Body of pancreas (tissue), 4 donors: ENCODE measurements at regions not wholly inside any gene's neighbourhood (a gene's known extent, or its start where the extent isn't known, plus 50 kb on each side); places are given as distances from the start of the nearest gene placed in this dataset.
"Not testable (repeated sequence)": the region's sequence is repeated elsewhere in the genome, so short reads cannot be mapped to it uniquely, and the experiment has no call there.

Experiments used
- ATAC-seq: fragments of 150-250 bp; one replicate; pipeline ENCODE4 v1.9.1; 2016
- DNase-seq, 4 donors: peaks; one replicate each; pipeline ENCODE4 v3.0.0-alpha.2; 2019
- H3K27ac ChIP-seq, 4 donors: fragments of 200-600 bp; sonication (generic); 1 replicate in 3 of 4; 2 replicates in 1 of 4; pipeline versions ENCODE4 v1.5.1 to v1.6.1; 2016 to 2019; ENCODE audit warnings: mild to moderate bottlenecking in 1 of 4, mixed read lengths in 1 of 4, moderate library complexity in 1 of 4
- H3K27me3 ChIP-seq, 2 donors: fragments of 200-600 bp; sonication (generic); one replicate each; pipeline ENCODE4 v1.6.0; 2016; ENCODE audit warnings: mild to moderate bottlenecking in 1 of 2
- H3K36me3 ChIP-seq, 2 donors: fragments of 200-600 bp; sonication (generic); replicated peaks in 1 of 2; 2 replicates each; pipeline ENCODE4 v1.5.1; 2016; ENCODE audit warnings: low read depth in 2 of 2; ENCODE audit not compliant: insufficient read depth in 1 of 2
- H3K4me1 ChIP-seq: fragments of 200-600 bp; sonication (generic); one replicate; pipeline ENCODE4 v1.6.0; 2016
- H3K4me3 ChIP-seq, 2 donors: fragments of 200-600 bp; sonication (generic); 1 replicate in 1 of 2; 2 replicates in 1 of 2; pipeline ENCODE4 v1.5.1; 2016 to 2019
- H3K9me3 ChIP-seq, 3 donors: fragments of 200-600 bp; sonication (generic); 1 replicate in 2 of 3; 2 replicates in 1 of 3; pipeline ENCODE4 v1.5.1; 2016
- POLR2A ChIP-seq, 3 donors: fragments of 450-650 bp; IDR thresholded peaks; one replicate each; pipeline ENCODE4 v1.6.1; 2016; ENCODE audit warnings: antibody characterized with exemption in 3 of 3, mild to moderate bottlenecking in 2 of 3
- WGBS, 2 donors: methylation state at CpG; one replicate each; pipeline ENCODE4 v1.1.5; 2017; 5-methylcytosine and 5-hydroxymethylcytosine counted together
- intact Hi-C: fragments of 100-400 bp; cut with DNase I; formaldehyde crosslinking; loops from one replicate; pipeline ENCODE4 v1.15.1; 2023
- TF ChIP-seq, protein P1 (sequence below), 7 experiments: fragments of 450-650 bp in 4 of 7; fragments of 200-600 bp in 3 of 7; sonication (generic) in 3 of 7; IDR thresholded peaks; one replicate each; pipeline ENCODE4 v1.5.1; 2016 to 2019; ENCODE audit warnings: antibody characterized with exemption in 7 of 7

DNA sequence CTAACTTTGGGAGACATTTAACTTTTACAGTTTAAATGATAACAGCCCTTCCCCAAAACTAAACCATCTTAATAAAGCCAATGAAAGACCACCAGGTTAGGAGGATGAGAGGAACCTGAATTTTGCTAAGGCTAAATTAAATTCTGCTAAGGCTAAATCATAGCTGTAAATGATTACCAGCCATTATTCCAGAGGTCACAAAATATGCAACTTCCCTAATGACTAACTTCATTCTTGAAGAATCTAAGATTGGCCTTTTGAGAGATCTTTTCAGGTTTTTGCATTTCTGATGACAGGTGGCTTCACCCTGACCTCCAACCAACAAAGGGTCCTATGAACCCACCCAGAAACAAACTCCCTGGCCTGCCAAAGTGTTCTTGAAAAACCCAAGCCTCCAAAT, 373.3 kb downstream of the IPMK start:
- intact Hi-C loops: no loop called here
- ATAC-seq (no peak), DNase-seq (no peak)
- TF ChIP-seq POLR2A (IDR thresholded peaks at IDR 0.05): no peak
- TF ChIP-seq, protein P1, sequence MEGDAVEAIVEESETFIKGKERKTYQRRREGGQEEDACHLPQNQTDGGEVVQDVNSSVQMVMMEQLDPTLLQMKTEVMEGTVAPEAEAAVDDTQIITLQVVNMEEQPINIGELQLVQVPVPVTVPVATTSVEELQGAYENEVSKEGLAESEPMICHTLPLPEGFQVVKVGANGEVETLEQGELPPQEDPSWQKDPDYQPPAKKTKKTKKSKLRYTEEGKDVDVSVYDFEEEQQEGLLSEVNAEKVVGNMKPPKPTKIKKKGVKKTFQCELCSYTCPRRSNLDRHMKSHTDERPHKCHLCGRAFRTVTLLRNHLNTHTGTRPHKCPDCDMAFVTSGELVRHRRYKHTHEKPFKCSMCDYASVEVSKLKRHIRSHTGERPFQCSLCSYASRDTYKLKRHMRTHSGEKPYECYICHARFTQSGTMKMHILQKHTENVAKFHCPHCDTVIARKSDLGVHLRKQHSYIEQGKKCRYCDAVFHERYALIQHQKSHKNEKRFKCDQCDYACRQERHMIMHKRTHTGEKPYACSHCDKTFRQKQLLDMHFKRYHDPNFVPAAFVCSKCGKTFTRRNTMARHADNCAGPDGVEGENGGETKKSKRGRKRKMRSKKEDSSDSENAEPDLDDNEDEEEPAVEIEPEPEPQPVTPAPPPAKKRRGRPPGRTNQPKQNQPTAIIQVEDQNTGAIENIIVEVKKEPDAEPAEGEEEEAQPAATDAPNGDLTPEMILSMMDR (IDR thresholded peaks at IDR 0.05): no peak
- Histone ChIP-seq H3K27ac (no peak overlapping the region), H3K9me3 (no peaks in the 10 kb centered on the region), H3K4me3 (no peak overlapping the region), H3K4me1 (no peaks in the 10 kb centered on the region), H3K27me3 (no peaks in the 10 kb centered on the region), H3K36me3 (no peaks in the 10 kb centered on the region)

DNA sequence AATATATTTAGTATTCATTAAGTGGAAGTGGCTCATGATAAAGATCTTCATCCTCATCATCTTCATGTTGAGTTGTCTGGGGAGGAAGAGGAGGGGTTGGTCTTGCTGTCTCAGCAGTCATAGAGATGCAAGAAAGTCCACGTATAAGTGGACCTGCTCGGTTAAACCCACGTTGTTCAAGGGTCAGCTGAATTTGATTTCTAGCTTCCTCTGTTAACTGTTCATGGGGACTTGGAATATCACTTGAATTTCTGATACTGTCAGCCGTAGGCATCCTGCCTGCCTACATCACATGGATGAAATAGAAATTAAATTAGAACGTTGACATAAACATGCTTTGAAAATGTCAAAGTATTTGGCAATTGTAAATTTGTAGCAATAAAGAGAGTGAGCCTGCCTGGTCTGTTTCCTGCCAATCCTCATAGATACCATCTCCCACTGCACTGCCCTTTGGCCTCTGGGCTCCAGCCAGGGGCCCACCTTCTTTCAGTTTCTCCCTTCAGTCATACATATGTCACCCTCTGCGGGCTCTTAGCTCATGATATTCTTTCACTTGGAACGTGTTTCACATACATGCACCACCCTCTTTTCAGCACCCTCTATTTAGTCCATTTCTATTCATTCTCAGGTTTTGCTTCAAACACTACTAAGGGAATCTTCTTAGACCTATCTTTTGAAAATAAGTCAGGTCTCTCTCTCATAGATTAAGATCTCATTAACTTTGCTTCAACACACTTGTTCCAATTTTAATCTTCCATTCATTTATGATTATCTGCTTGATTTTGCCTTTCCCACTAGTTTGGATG, 376.3 kb downstream of the IPMK start:
- Histone ChIP-seq H3K4me1 (no peaks in the 10 kb centered on the region), H3K27me3 (no peaks in the 10 kb centered on the region), H3K36me3 (no peaks in the 10 kb centered on the region), H3K27ac (no peak overlapping the region), H3K9me3 (no peaks in the 10 kb centered on the region), H3K4me3 (no peak overlapping the region)
- 68% methylated on average over 7 of the region's 7 CpGs for WGBS, 2 donors
- DNase-seq: no peak
- TF ChIP-seq POLR2A (IDR thresholded peaks at IDR 0.05): no peak
- TF ChIP-seq, protein P1 (IDR thresholded peaks at IDR 0.05): no peak
- intact Hi-C loops: no loop called here
- no peak for ATAC-seq

DNA sequence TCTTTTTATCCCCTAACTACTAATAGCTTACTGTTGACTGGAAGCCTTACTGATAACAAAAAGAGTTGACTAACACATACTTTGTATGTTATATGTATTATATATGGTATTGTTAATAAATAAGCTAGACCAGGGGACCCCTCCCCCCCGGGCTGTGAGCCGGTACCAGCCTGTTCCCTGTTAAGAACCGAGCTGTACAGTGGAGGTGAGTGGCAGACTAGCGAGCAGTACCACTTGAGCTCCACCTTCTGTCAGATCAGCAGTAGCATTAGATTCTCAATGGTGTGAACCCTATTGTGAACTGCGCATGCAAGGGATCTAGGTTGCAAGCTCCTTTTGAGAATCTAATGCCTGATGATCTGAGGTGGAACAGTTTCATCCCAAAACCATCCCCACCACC, 377.0 kb downstream of the IPMK start:
- no peaks in the 10 kb centered on the region for H3K27me3 ChIP-seq
- no peak for TF ChIP-seq POLR2A (IDR thresholded peaks at IDR 0.05)
- TF ChIP-seq, protein P1 (IDR thresholded peaks at IDR 0.05): no peak
- H3K4me3 ChIP-seq: no peak overlapping the region
- no peak overlapping the region for H3K27ac ChIP-seq
- H3K36me3 ChIP-seq: no peaks in the 10 kb centered on the region
- intact Hi-C loops: no loop called here
- ATAC-seq (no peak), DNase-seq (no peak)
- H3K4me1 ChIP-seq: peaks cover under 1% of the 10 kb centered on the region
- 78 to 83% methylated on average over 5 of the region's 5 CpGs for WGBS, 2 donors
- H3K9me3 ChIP-seq: no peaks in the 10 kb centered on the region

DNA sequence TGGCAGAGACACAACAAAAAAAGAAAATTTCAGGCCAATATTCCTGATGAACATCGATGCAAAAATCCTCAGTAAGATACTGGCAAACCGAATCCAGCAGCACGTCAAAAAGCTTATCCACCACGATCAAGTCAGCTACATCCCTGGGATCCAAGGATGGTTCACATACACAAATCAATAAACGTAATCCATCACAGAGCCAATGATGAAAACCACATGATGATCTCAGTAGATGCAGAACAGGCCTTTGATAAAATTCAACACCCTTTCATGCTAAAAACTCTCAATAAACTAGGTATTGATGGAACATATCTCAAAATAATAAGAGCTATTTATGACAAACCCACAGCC, 382.1 kb downstream of the IPMK start:
- DNase-seq, H3K36me3 ChIP-seq, H3K4me3 ChIP-seq, H3K27ac ChIP-seq, H3K27me3 ChIP-seq, ATAC-seq, H3K9me3 ChIP-seq, intact Hi-C loops: not testable (repeated sequence)
- 23 to 32% methylated on average over 5 of the region's 5 CpGs for WGBS, 2 donors
- peaks cover 18% of the 10 kb centered on the region for H3K4me1 ChIP-seq

DNA sequence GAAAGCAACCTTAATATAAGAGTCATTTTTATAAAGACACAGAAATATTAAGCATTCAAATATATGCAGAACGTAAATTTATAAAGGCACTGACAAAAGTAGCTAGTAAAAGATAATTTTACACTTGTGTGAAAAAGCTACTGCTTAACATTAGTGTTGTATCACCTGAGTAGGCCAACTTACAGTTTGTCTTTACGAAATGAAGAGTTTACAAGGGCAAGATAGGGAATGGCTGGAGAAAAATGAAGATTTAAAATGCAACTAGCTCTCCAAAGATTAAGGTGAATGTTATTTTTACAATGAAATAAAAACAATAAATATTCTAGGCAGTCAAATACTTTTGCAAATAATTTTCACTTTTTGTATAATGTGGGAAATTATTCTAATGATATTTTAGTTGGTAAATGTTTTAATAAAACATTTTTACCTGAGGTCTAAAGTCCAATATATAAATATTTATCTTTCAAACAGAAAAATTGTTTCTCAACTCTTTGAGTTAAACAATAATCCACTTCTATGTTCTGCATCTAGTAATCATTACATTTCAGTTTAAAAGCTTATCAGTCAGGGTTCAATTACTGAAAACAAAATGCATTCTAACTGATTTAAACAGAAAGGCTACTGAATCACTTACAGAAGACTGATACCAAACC, 382.6 kb downstream of the IPMK start:
- DNase-seq (no peak), ATAC-seq (no peak)
- WGBS, 2 donors: 14 to 15% methylated on average over 2 of the region's 2 CpGs
- H3K4me3 ChIP-seq: no peak overlapping the region
- H3K9me3 ChIP-seq: no peaks in the 10 kb centered on the region
- H3K4me1 ChIP-seq: peaks cover 18% of the 10 kb centered on the region
- H3K36me3 ChIP-seq: no peaks in the 10 kb centered on the region
- intact Hi-C loops: no loop called here
- H3K27me3 ChIP-seq: no peaks in the 10 kb centered on the region
- H3K27ac ChIP-seq: peak overlapping the region in 1 of 4 donors; percentile 30
- TF ChIP-seq POLR2A (IDR thresholded peaks at IDR 0.05): no peak
- TF ChIP-seq, protein P1 (IDR thresholded peaks at IDR 0.05): no peak
